Left lobe of liver (tissue), 2 donors: ENCODE measurements at regions not wholly inside any gene's neighbourhood (a gene's known extent, or its start where the extent isn't known, plus 50 kb on each side); places are given as distances from the start of the nearest gene placed in this dataset.
A peak's percentile ranks its signal among the peaks of the same experiment; 100 is the strongest.

ENCODE experiments used
- ATAC-seq: fragments of 200-7000 bp; cut with Tn5 transposase; one replicate; pipeline ENCODE4 v1.9.1; 2020; ENCODE audit warnings: mild to moderate bottlenecking, moderate library complexity
- DNase-seq: peaks from one replicate; pipeline ENCODE4 v3.0.0-alpha.2; 2020; ENCODE audit warnings: low spot score
- donor health status: DM: no; HTN: no; CAD: no; lungs with moderate emphysema.
- donor health status: DM: no; HTN: yes; CAD: no.

DNA sequence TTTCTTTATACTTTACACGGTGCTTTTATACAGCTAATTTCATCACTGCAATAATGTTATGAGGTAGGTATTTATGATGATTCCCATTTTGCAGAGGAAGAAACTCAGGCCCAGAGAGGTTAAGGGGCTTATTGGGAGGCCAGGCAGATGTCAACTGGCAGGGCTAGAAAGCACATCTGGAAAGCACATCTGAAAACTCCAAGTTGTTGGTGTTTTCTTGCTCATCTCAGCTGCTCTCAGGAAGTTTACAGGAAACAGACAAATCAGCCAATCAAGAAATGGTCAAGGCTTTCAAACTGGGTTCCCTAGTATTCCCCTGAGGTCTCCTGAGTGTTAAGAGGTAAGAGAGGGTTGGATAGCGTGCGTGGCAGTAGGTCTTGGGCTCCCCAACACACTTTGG, 124.1 kb upstream of the MED13L start:
- DNase-seq (no peak), ATAC-seq (no peak)

DNA sequence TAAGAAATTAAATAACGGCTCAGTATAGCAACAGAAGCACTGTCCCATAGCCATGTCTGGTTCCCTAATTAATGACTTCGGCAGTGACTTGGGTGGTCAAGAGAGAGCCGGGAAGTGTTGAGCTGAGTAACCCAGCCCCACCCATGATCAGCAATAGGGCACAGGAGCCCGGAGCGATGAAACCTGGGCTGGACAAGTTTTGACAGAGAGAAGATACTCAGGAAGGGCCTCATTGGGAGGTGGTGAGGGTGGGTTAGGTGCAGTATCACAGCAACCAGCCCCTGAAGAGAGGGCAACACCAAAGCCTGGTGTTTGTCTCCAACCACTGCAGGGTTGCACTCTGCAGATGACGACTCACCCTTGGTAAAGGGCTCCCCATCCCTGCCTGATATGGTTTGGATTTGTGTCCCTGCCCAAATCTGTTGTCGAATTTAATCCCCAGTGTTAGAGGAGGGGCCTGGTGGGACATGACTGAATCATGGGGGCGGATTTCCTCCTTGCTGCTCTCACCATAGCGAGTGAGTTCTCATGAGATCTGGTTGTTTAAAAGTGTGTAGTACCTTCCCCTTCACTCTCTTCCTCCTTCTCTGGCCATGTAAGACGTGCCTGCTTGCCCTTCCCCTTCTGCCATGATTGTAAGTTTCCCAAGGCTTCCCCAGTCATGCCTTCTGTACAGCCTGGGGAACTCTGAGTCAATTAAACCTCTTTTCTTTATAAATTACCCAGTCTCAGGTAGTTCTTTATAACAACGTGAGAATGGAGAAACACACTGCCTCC, 124.9 kb upstream of the MED13L start:
- ATAC-seq: no peak
- no peak for DNase-seq

DNA sequence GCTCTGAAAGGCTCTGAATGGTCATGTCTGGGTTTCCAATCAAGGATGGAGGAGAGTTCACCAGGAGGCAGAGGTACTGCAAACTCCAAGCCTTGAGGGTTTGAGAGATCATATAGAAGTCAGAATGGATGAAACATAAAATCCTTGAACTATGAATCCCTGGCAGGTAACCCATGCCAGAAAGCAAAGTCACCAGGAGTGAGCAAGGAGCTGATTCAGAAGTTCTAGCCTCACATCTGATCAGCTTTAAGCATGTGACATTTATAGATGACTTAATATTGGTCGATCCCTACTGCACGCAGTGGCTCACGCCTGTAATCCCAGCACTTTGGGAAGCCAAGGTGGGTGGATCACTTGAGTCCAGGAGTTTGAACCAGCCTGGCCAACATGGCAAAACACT, 126.1 kb upstream of the MED13L start:
- ATAC-seq (no peak), DNase-seq (no peak)

- ATAC-seq: no peak
Observed at GRCh38 chr12:116404247-116404646, 126.8 kb upstream of the MED13L start.

GRCh38 chr12:116404913-116405611, 127.6 kb upstream of the MED13L start:
- DNase-seq (peak; percentile 66), ATAC-seq (peak; percentile 60)

More at GRCh38 chr12:116404247-116404646, 126.8 kb upstream of the MED13L start:
- DNase-seq: no peak

GRCh38 chr12:116406529-116406928, 129.0 kb upstream of the MED13L start:
- peak; percentile 86 for ATAC-seq
- peak; percentile 95 for DNase-seq

DNA sequence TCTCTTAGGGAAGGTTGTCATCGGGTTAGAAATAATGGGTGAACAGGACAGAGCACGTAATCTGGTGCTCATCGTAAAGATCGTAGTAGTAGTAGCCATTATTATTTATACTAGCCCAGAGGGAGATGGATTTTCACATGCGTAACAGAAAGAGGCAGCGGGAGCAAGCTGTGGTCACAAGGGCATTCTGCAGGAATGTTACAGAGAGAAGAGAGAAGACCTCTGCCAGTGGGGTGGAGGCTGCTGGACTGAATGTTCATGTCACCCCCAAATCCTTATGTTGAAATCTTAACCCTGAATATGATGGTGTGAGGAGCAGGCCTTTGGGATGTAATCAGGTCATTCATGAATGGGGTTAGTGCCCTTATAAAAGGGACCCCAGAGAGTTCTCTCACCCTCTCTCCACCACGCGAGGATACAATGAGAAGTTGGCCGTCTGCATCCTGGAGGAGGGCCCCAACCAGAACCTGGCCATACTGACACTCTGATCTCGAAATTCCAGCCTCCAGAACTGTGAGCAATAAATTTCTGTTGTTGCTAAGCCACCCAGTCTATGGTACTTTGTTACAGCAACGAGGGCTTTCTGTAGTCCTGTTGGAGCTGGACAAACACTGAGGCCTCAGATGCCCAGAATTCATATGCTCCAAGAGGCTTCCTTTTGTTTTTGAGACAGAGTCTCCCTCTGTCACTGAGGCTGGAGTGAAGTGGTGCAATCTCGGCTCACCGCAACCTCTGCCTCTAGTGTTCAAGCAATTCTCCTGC, 131.2 kb upstream of the MED13L start:
- DNase-seq (no peak), ATAC-seq (no peak)

- ATAC-seq (no peak), DNase-seq (no peak)
Observed at GRCh38 chr12:116411977-116412376, 134.5 kb upstream of the MED13L start.

- DNase-seq: no peak
- ATAC-seq: no peak
Observed at GRCh38 chr12:116414891-116415290, 137.4 kb upstream of the MED13L start.

DNA sequence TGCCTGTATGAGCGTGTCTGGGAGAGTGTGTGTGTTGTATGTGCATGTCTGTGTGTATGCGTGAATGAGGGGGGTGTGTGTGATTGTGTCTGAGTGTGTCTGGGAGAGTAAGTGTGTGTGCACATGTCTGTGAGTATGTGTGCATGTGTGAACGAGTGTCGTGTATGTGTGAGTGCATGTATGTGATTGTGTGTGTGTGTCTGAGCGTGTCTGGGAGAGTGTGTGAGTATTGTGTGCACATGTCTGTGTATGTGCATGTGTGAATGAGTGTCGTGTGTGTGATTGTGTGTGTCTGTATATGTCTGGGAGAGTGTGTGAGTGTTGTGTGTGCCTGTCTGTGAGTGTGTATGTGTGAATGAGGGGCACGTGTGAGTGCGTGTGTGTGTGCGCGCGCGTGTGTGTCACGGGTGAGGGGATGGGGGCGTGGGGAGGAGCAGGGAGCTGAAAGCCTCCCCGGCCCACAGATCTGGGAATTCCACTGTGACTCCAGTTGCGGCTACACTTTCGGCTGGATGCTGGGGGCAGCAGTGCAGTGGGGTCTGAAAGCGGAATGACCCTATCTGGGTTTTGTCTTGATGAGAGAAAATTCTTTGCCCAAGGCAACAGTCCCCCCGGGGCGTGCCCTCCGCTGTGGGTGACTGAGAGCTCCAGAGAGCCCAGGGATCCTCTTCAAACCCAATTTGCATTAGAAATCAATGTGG, 138.1 kb upstream of the MED13L start:
- DNase-seq: no peak
- ATAC-seq: no peak

DNA sequence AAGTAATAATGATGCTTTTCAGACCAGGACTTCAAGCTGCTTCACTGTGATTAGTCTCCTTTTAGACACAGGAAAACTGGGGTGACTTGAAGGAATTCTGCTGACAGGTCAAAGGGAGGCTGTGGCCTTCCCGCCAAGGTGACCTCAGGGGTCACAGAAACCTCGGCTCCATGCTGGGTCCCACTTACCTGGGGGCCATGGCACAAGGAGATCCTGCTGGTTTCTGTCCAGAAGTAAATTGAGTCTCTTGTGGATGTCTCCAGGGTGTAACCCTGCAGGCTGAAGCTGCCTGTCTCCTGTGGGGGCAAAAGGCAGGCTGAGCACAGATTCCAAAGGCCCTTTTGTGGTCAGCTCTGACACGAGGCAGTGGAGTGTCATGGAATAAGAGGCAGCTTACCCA, 138.7 kb upstream of the MED13L start:
- DNase-seq (no peak), ATAC-seq (no peak)

DNA sequence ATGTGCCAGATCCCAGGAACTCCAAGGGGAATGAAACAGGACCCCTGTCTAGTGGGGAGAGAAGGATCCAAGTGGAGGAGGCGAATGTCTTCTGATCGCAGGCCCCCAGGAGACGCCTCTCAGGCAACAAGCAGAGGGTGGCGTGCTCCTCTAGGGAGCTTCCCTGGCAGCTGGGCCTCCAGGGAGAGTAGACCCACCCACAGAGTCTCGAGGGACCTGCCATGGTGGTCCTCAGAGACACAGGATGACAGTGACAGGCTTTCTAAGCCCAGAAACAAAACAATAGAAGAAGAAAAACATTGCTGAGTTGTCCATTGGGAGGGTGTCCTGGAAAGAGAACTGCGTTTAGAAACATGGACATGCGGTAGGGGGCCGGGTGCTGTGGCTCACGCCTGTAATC, 140.6 kb upstream of the MAP1LC3B2 start:
- DNase-seq (no peak), ATAC-seq (no peak)

DNA sequence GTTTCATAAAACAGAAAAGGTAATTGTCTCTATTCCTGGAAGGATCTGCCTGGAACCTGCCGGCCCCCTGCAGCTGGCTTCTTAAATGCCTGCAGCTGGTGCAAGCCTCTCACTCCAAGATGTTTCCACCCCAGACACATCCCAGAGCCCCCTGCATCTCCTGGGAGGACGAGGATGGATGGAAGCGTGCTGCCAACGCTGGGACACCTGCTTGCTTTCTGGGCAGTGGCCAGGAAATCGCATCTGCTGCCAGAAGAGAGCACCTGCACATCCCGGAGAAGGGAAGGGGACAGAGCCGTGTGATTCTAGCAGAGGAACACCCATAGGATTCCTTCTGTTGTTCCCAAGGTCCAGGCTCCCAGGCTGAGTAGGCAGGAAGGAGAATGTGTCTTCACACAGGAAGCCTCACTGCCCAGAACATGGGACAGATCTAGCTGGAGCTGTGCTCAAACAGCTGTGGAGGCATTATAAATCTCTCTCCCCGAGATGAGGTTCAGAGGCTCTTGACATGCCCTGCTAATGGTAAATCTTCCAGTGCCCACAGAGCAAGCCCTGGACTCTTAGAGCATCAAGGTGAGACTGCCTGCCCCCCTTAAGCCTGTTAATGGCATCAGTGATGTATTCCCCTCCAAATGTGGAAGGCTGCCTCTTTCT, 138.8 kb upstream of the MAP1LC3B2 start:
- no peak for DNase-seq
- no peak for ATAC-seq

DNA sequence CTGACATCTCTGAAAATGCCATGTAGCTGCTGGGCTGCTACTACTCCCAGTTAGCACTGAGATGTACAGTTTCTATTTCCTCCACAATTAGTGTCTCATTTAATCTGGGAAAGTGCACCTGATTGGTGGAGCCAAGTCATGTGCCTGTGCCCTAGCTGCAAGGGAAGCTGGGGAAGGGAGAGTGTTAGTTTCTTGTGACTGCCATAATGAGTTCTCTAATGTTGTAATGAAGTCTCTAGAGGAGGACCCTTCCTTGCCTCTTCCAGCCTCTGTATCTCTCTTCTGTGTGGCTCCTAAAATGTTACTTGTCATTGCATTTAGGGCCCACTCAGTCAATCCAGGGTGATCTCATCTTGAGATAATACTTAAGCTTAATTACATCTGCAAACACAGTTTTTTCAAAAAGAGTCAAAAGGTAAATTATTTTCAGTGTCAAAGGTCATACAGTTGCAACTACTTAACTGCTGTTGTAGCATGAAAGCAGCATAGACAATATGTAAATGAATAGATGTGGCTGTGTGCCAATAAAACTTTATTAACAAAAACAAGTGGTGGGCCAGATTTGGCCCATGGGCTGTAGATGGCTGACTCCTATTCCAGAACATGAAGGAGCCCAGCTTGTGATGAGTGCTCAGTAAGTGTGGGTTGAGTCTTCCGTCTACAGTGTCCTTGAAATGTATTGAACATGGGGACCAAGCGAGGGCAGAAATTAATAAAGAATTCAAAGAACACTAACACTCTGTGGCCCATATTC, 137.2 kb upstream of the MAP1LC3B2 start:
- DNase-seq (no peak), ATAC-seq (no peak)

GRCh38 chr12:116423094-116423493, 136.1 kb upstream of the MAP1LC3B2 start:
- DNase-seq: no peak

DNA sequence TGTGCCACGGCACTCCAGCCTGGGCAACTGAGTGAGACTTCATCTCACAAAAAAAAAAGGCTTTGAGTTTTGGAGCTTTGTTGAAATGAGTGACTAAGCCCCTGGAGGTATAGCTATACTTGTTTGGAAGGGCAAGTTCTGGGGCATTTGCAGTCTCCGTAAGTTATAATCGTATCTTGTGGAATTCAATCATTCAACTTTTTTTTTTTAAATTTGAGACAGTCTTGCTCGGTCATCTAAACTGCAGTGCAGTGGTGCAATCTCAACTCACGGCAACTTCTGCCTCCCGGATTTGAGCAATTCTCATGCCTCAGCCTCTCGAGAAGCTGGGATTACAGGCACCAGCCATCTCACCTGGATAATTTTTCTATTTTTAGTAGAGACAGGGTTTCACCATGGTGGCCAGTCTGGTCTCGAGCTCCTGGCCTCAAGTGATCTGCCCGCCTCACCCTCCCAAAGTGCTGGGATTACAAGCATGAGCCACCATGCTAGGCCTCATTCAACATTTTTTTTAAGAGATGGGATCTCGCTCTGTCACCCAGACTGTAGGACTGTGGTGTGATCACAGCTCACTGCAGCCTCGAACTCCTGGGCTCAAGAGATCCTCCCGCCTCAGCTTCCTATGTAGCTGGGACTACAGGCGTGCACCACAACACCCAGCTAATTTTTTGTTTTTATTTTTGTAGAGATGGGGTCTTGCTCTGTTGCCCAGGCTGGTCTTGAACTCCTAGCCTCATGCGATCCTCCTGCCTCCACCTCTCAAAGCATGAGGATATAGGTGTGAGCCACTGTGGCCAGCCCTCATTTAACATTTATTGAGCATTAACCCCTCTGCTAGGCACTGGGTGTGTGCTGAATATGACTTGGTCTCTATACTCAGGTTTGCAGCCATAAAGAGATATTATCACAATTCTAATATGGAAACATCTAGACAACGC, 133.7 kb upstream of the MAP1LC3B2 start:
- ATAC-seq (no peak), DNase-seq (no peak)

More at GRCh38 chr12:116423094-116423493, 136.1 kb upstream of the MAP1LC3B2 start:
- no peak for ATAC-seq

DNA sequence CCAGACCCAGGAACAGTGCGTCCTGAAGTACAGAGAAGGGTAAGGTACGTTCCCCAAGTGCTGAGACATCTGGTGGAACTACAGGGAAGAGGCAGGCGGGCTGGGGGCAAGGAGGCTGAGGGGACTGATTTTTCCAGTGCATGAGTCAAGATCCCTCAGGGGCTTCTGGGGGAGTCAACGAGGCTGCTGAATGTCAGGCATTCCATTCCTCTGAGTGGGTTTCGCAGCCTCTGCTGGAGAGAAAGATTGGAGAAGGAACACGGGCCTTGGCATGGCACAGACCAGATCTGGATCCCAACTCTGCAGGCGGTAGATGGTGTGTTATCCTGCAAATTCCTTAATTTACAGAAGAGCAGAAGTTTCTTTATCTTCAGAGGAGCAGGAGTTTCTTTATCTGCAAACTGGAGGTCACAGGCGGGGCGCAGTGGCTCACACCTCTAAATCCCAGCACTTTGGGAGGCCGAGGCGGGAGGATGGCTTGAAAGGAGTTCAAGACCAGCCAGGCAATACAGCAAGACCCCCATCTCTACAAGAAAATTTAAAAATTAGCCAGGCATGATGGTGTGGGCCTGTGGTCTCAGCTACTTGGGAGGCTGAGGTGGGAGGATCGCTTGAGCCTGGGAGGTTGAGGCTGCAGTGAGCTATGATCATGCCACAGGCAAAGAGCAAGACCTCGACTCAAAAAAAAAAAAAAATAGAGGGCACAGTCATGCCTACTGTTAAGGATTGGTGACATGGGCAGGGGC, 132.6 kb upstream of the MAP1LC3B2 start:
- DNase-seq (no peak), ATAC-seq (no peak)
